SK-N-MC (cell line): ENCODE measurements at regions not wholly inside any gene's neighbourhood (a gene's known extent, or its start where the extent isn't known, plus 50 kb on each side); places are given as distances from the start of the nearest gene placed in this dataset.

Source experiments
- DNase-seq: peaks from one replicate; pipeline ENCODE4 v3.0.0-alpha.2; 2011; ENCODE audit warnings: low read depth, low spot score
- H3K27ac ChIP-seq: fragments of 200-600 bp; sonication (generic); 2 replicates; pipeline ENCODE4 v1.5.1; 2016; ENCODE audit warnings: mixed run types
- H3K36me3 ChIP-seq: fragments of 200-600 bp; sonication (generic); 2 replicates; pipeline ENCODE4 v1.6.1; 2017; ENCODE audit warnings: antibody characterized with exemption, low read length, mixed read lengths; ENCODE audit not compliant: insufficient read depth
- H3K4me3 ChIP-seq: fragments of 200-600 bp; sonication (generic); 2 replicates; pipeline ENCODE4 v1.5.1; 2016
- H3K9ac ChIP-seq: fragments of 200-600 bp; sonication (generic); 2 replicates; pipeline ENCODE4 v1.8.0; 2017; ENCODE audit warnings: mixed run types, mixed read lengths; ENCODE audit not compliant: insufficient read length
- H3K9me3 ChIP-seq: fragments of 200-600 bp; sonication (generic); 2 replicates; pipeline ENCODE4 v1.6.1; 2017; ENCODE audit warnings: low read depth, mild to moderate bottlenecking, antibody characterized with exemption, low read length, moderate library complexity, mixed read lengths
- EZH2 ChIP-seq: fragments of 200-600 bp; sonication (generic); IDR thresholded peaks from one replicate; pipeline ENCODE4 v1.6.1; 2017; ENCODE audit warnings: antibody characterized with exemption
- FOXP2 ChIP-seq: optimal IDR thresholded peaks from 2 replicates; pipeline ENCODE3; 2011; ENCODE audit warnings: mild to moderate bottlenecking, moderate library complexity; ENCODE audit not compliant: insufficient read depth; ENCODE audit errors: extremely low read length, control extremely low read depth
- POLR2AphosphoS5 ChIP-seq: IDR thresholded peaks from 2 replicates; pipeline ENCODE4 v1.6.1; 2012; ENCODE audit warnings: mild to moderate bottlenecking, low read depth, low read length, borderline replicate concordance

- H3K27ac ChIP-seq: no peak overlapping the region
- H3K36me3 ChIP-seq: no peaks in the 10 kb centered on the region
- no peak overlapping the region for H3K4me3 ChIP-seq
- no peak for DNase-seq
- no peak overlapping the region for H3K9ac ChIP-seq
- H3K9me3 ChIP-seq: no peaks in the 10 kb centered on the region
- TF ChIP-seq EZH2: no peak
- no peak for TF ChIP-seq FOXP2
- TF ChIP-seq POLR2AphosphoS5: no peak
Measured at GRCh38 chr11:80596291-80596810, 1155.5 kb upstream of the TENM4 start.

GRCh38 chr11:80595011-80595410 lies 1154.2 kb upstream of the TENM4 start:
- no peak for TF ChIP-seq FOXP2
- no peak for TF ChIP-seq EZH2
- no peak for TF ChIP-seq POLR2AphosphoS5
- DNase-seq: no peak
- H3K36me3 ChIP-seq: no peaks in the 10 kb centered on the region

GRCh38 chr11:80593648-80594374 lies 1153.0 kb upstream of the TENM4 start:
- Histone ChIP-seq H3K27ac (no peak overlapping the region), H3K4me3 (no peak overlapping the region), H3K9ac (no peak overlapping the region), H3K36me3 (no peaks in the 10 kb centered on the region), H3K9me3 (no peaks in the 10 kb centered on the region)
- no peak for DNase-seq
- no peak for TF ChIP-seq FOXP2
- no peak for TF ChIP-seq EZH2
- no peak for TF ChIP-seq POLR2AphosphoS5

More at GRCh38 chr11:80595011-80595410, 1154.2 kb upstream of the TENM4 start:
- Histone ChIP-seq H3K4me3 (no peak overlapping the region), H3K9me3 (no peaks in the 10 kb centered on the region), H3K9ac (no peak overlapping the region), H3K27ac (no peak overlapping the region)

GRCh38 chr11:80592546-80592945 lies 1151.7 kb upstream of the TENM4 start:
- no peak for DNase-seq
- Histone ChIP-seq H3K27ac (no peak overlapping the region), H3K4me3 (no peak overlapping the region), H3K9ac (no peak overlapping the region), H3K36me3 (no peaks in the 10 kb centered on the region), H3K9me3 (no peaks in the 10 kb centered on the region)
- TF ChIP-seq POLR2AphosphoS5 (no peak), EZH2 (no peak), FOXP2 (no peak)

GRCh38 chr11:80587906-80588305 lies 1147.1 kb upstream of the TENM4 start:
- no peak for TF ChIP-seq FOXP2
- TF ChIP-seq EZH2: no peak
- no peak for TF ChIP-seq POLR2AphosphoS5
- no peak overlapping the region for H3K4me3 ChIP-seq
- H3K9me3 ChIP-seq: no peaks in the 10 kb centered on the region
- no peak for DNase-seq
- H3K9ac ChIP-seq: no peak overlapping the region
- H3K27ac ChIP-seq: no peak overlapping the region
- no peaks in the 10 kb centered on the region for H3K36me3 ChIP-seq

- H3K9ac ChIP-seq: no peak overlapping the region
- no peak overlapping the region for H3K4me3 ChIP-seq
- H3K9me3 ChIP-seq: no peaks in the 10 kb centered on the region
- no peak for DNase-seq
- no peak overlapping the region for H3K27ac ChIP-seq
- TF ChIP-seq FOXP2 (no peak), EZH2 (no peak), POLR2AphosphoS5 (no peak)
- H3K36me3 ChIP-seq: no peaks in the 10 kb centered on the region
Measured at GRCh38 chr11:80586464-80586863, 1145.6 kb upstream of the TENM4 start.

GRCh38 chr11:80584661-80585060 lies 1143.8 kb upstream of the TENM4 start:
- Histone ChIP-seq H3K9me3 (no peaks in the 10 kb centered on the region), H3K9ac (no peak overlapping the region), H3K36me3 (no peaks in the 10 kb centered on the region), H3K27ac (no peak overlapping the region), H3K4me3 (no peak overlapping the region)
- TF ChIP-seq POLR2AphosphoS5: no peak
- no peak for TF ChIP-seq FOXP2
- TF ChIP-seq EZH2: no peak
- DNase-seq: no peak

- Histone ChIP-seq H3K9me3 (no peaks in the 10 kb centered on the region), H3K27ac (no peak overlapping the region), H3K4me3 (no peak overlapping the region), H3K36me3 (no peaks in the 10 kb centered on the region), H3K9ac (no peak overlapping the region)
- DNase-seq: no peak
- no peak for TF ChIP-seq FOXP2
- no peak for TF ChIP-seq POLR2AphosphoS5
- TF ChIP-seq EZH2: no peak
Measured at GRCh38 chr11:80569832-80570231, 1129.0 kb upstream of the TENM4 start.

GRCh38 chr11:80565231-80565630 lies 1124.4 kb upstream of the TENM4 start:
- H3K36me3 ChIP-seq: no peaks in the 10 kb centered on the region
- no peak for DNase-seq
- H3K9me3 ChIP-seq: no peaks in the 10 kb centered on the region
- TF ChIP-seq FOXP2 (no peak), EZH2 (no peak), POLR2AphosphoS5 (no peak)
- no peak overlapping the region for H3K4me3 ChIP-seq
- H3K9ac ChIP-seq: no peak overlapping the region
- H3K27ac ChIP-seq: no peak overlapping the region

GRCh38 chr11:80562523-80563125 lies 1121.8 kb upstream of the TENM4 start:
- TF ChIP-seq POLR2AphosphoS5 (no peak), EZH2 (no peak), FOXP2 (no peak)
- H3K27ac ChIP-seq: no peak overlapping the region
- H3K9ac ChIP-seq: no peak overlapping the region
- H3K36me3 ChIP-seq: no peaks in the 10 kb centered on the region
- no peak overlapping the region for H3K4me3 ChIP-seq
- H3K9me3 ChIP-seq: no peaks in the 10 kb centered on the region
- no peak for DNase-seq
